ENCODE measurements at regions not wholly inside any gene's neighbourhood (a gene's known extent, or its start where the extent isn't known, plus 50 kb on each side); places are given as distances from the start of the nearest gene placed in this dataset.

- H3K4me3 ChIP-seq (ENCODE audit: low read depth, low read length): no peak overlapping the region
Measured at GRCh38 chr4:95959182-95959581, 119.3 kb downstream of the PDHA2 start.

GRCh38 chr4:95959633-95960032, 119.7 kb downstream of the PDHA2 start:
- H3K27me3 ChIP-seq (ENCODE audit: control insufficient read depth, insufficient read depth, low read length): no peaks in the 10 kb centered on the region
- H3K9me3 ChIP-seq (ENCODE audit: control insufficient read depth, insufficient read depth, low read length): no peaks in the 10 kb centered on the region
- no peaks in the 10 kb centered on the region for H3K36me3 ChIP-seq (ENCODE audit: control insufficient read depth, insufficient read depth, low read length)
- no peak overlapping the region for H3K4me3 ChIP-seq (ENCODE audit: low read depth, low read length)
- no peak overlapping the region for H3K9ac ChIP-seq (ENCODE audit: low read depth, low read length)
- H3K4me1 ChIP-seq (ENCODE audit: control insufficient read depth, insufficient read depth, low read length): no peaks in the 10 kb centered on the region

More at GRCh38 chr4:95959182-95959581, 119.3 kb downstream of the PDHA2 start:
- Histone ChIP-seq H3K27me3 (ENCODE audit: control insufficient read depth, insufficient read depth, low read length) (no peaks in the 10 kb centered on the region), H3K4me1 (ENCODE audit: control insufficient read depth, insufficient read depth, low read length) (no peaks in the 10 kb centered on the region), H3K9me3 (ENCODE audit: control insufficient read depth, insufficient read depth, low read length) (no peaks in the 10 kb centered on the region), H3K9ac (ENCODE audit: low read depth, low read length) (no peak overlapping the region), H3K36me3 (ENCODE audit: control insufficient read depth, insufficient read depth, low read length) (no peaks in the 10 kb centered on the region)

- H3K27me3 ChIP-seq (ENCODE audit: control insufficient read depth, insufficient read depth, low read length): no peaks in the 10 kb centered on the region
- H3K4me3 ChIP-seq (ENCODE audit: low read depth, low read length): no peak overlapping the region
- H3K9me3 ChIP-seq (ENCODE audit: control insufficient read depth, insufficient read depth, low read length): no peaks in the 10 kb centered on the region
- H3K9ac ChIP-seq (ENCODE audit: low read depth, low read length): no peak overlapping the region
- H3K4me1 ChIP-seq (ENCODE audit: control insufficient read depth, insufficient read depth, low read length): no peaks in the 10 kb centered on the region
- no peaks in the 10 kb centered on the region for H3K36me3 ChIP-seq (ENCODE audit: control insufficient read depth, insufficient read depth, low read length)
Measured at GRCh38 chr4:95963456-95963855, 123.6 kb downstream of the PDHA2 start.

- no peaks in the 10 kb centered on the region for H3K4me1 ChIP-seq (ENCODE audit: control insufficient read depth, insufficient read depth, low read length)
- H3K9me3 ChIP-seq (ENCODE audit: control insufficient read depth, insufficient read depth, low read length): no peaks in the 10 kb centered on the region
- no peaks in the 10 kb centered on the region for H3K36me3 ChIP-seq (ENCODE audit: control insufficient read depth, insufficient read depth, low read length)
- H3K4me3 ChIP-seq (ENCODE audit: low read depth, low read length): no peak overlapping the region
- H3K9ac ChIP-seq (ENCODE audit: low read depth, low read length): no peak overlapping the region
- no peaks in the 10 kb centered on the region for H3K27me3 ChIP-seq (ENCODE audit: control insufficient read depth, insufficient read depth, low read length)
Measured at GRCh38 chr4:95979961-95980876, 140.3 kb downstream of the PDHA2 start.

GRCh38 chr4:95980877-95981360, 141.0 kb downstream of the PDHA2 start:
- Histone ChIP-seq H3K4me3 (ENCODE audit: low read depth, low read length) (no peak overlapping the region), H3K36me3 (ENCODE audit: control insufficient read depth, insufficient read depth, low read length) (no peaks in the 10 kb centered on the region), H3K4me1 (ENCODE audit: control insufficient read depth, insufficient read depth, low read length) (no peaks in the 10 kb centered on the region), H3K27me3 (ENCODE audit: control insufficient read depth, insufficient read depth, low read length) (no peaks in the 10 kb centered on the region), H3K9me3 (ENCODE audit: control insufficient read depth, insufficient read depth, low read length) (no peaks in the 10 kb centered on the region), H3K9ac (ENCODE audit: low read depth, low read length) (no peak overlapping the region)

GRCh38 chr4:95981591-95981990, 141.7 kb downstream of the PDHA2 start:
- H3K4me3 ChIP-seq (ENCODE audit: low read depth, low read length): no peak overlapping the region
- H3K9me3 ChIP-seq (ENCODE audit: control insufficient read depth, insufficient read depth, low read length): no peaks in the 10 kb centered on the region
- no peaks in the 10 kb centered on the region for H3K4me1 ChIP-seq (ENCODE audit: control insufficient read depth, insufficient read depth, low read length)
- H3K27me3 ChIP-seq (ENCODE audit: control insufficient read depth, insufficient read depth, low read length): no peaks in the 10 kb centered on the region
- no peaks in the 10 kb centered on the region for H3K36me3 ChIP-seq (ENCODE audit: control insufficient read depth, insufficient read depth, low read length)
- no peak overlapping the region for H3K9ac ChIP-seq (ENCODE audit: low read depth, low read length)

GRCh38 chr4:95982516-95982915, 142.6 kb downstream of the PDHA2 start:
- no peak overlapping the region for H3K4me3 ChIP-seq (ENCODE audit: low read depth, low read length)
- H3K9me3 ChIP-seq (ENCODE audit: control insufficient read depth, insufficient read depth, low read length): no peaks in the 10 kb centered on the region
- no peaks in the 10 kb centered on the region for H3K27me3 ChIP-seq (ENCODE audit: control insufficient read depth, insufficient read depth, low read length)
- no peak overlapping the region for H3K9ac ChIP-seq (ENCODE audit: low read depth, low read length)
- no peaks in the 10 kb centered on the region for H3K36me3 ChIP-seq (ENCODE audit: control insufficient read depth, insufficient read depth, low read length)
- no peaks in the 10 kb centered on the region for H3K4me1 ChIP-seq (ENCODE audit: control insufficient read depth, insufficient read depth, low read length)

GRCh38 chr4:95984081-95984480, 144.2 kb downstream of the PDHA2 start:
- Histone ChIP-seq H3K4me3 (ENCODE audit: low read depth, low read length) (no peak overlapping the region), H3K36me3 (ENCODE audit: control insufficient read depth, insufficient read depth, low read length) (no peaks in the 10 kb centered on the region), H3K4me1 (ENCODE audit: control insufficient read depth, insufficient read depth, low read length) (no peaks in the 10 kb centered on the region), H3K27me3 (ENCODE audit: control insufficient read depth, insufficient read depth, low read length) (no peaks in the 10 kb centered on the region), H3K9me3 (ENCODE audit: control insufficient read depth, insufficient read depth, low read length) (no peaks in the 10 kb centered on the region), H3K9ac (ENCODE audit: low read depth, low read length) (no peak overlapping the region)

GRCh38 chr4:95985051-95985450, 145.2 kb downstream of the PDHA2 start:
- H3K9me3 ChIP-seq (ENCODE audit: control insufficient read depth, insufficient read depth, low read length): no peaks in the 10 kb centered on the region
- H3K27me3 ChIP-seq (ENCODE audit: control insufficient read depth, insufficient read depth, low read length): no peaks in the 10 kb centered on the region
- H3K4me3 ChIP-seq (ENCODE audit: low read depth, low read length): no peak overlapping the region
- H3K36me3 ChIP-seq (ENCODE audit: control insufficient read depth, insufficient read depth, low read length): no peaks in the 10 kb centered on the region
- no peaks in the 10 kb centered on the region for H3K4me1 ChIP-seq (ENCODE audit: control insufficient read depth, insufficient read depth, low read length)
- no peak overlapping the region for H3K9ac ChIP-seq (ENCODE audit: low read depth, low read length)

GRCh38 chr4:95985791-95986550, 146.1 kb downstream of the PDHA2 start:
- H3K9ac ChIP-seq (ENCODE audit: low read depth, low read length): no peak overlapping the region
- no peaks in the 10 kb centered on the region for H3K27me3 ChIP-seq (ENCODE audit: control insufficient read depth, insufficient read depth, low read length)
- H3K4me1 ChIP-seq (ENCODE audit: control insufficient read depth, insufficient read depth, low read length): no peaks in the 10 kb centered on the region
- no peaks in the 10 kb centered on the region for H3K9me3 ChIP-seq (ENCODE audit: control insufficient read depth, insufficient read depth, low read length)
- H3K4me3 ChIP-seq (ENCODE audit: low read depth, low read length): no peak overlapping the region
- H3K36me3 ChIP-seq (ENCODE audit: control insufficient read depth, insufficient read depth, low read length): no peaks in the 10 kb centered on the region

GRCh38 chr4:95987851-95988250, 148.0 kb downstream of the PDHA2 start:
- Histone ChIP-seq H3K9me3 (ENCODE audit: control insufficient read depth, insufficient read depth, low read length) (no peaks in the 10 kb centered on the region), H3K4me3 (ENCODE audit: low read depth, low read length) (no peak overlapping the region), H3K27me3 (ENCODE audit: control insufficient read depth, insufficient read depth, low read length) (no peaks in the 10 kb centered on the region), H3K4me1 (ENCODE audit: control insufficient read depth, insufficient read depth, low read length) (no peaks in the 10 kb centered on the region), H3K36me3 (ENCODE audit: control insufficient read depth, insufficient read depth, low read length) (no peaks in the 10 kb centered on the region), H3K9ac (ENCODE audit: low read depth, low read length) (no peak overlapping the region)

- Histone ChIP-seq H3K9me3 (ENCODE audit: control insufficient read depth, insufficient read depth, low read length) (no peaks in the 10 kb centered on the region), H3K36me3 (ENCODE audit: control insufficient read depth, insufficient read depth, low read length) (no peaks in the 10 kb centered on the region), H3K9ac (ENCODE audit: low read depth, low read length) (no peak overlapping the region)
Measured at GRCh38 chr4:95998311-95998710, 158.4 kb downstream of the PDHA2 start.

More at GRCh38 chr4:95998311-95998710, 158.4 kb downstream of the PDHA2 start:
- Histone ChIP-seq H3K27me3 (ENCODE audit: control insufficient read depth, insufficient read depth, low read length) (no peaks in the 10 kb centered on the region), H3K4me3 (ENCODE audit: low read depth, low read length) (no peak overlapping the region), H3K4me1 (ENCODE audit: control insufficient read depth, insufficient read depth, low read length) (no peaks in the 10 kb centered on the region)
